MM.1S (cell line): ENCODE measurements at regions not wholly inside any gene's neighbourhood (a gene's known extent, or its start where the extent isn't known, plus 50 kb on each side); places are given as distances from the start of the nearest gene placed in this dataset.

Source experiments
- DNase-seq: peaks from one replicate; pipeline ENCODE4 v3.0.0-alpha.2; 2015
- H2AFZ ChIP-seq: fragments of 300-600 bp; sonication (generic); 2 replicates; pipeline ENCODE4 v1.6.0; 2016; ENCODE audit warnings: antibody characterized with exemption, low read length
- H3F3A ChIP-seq: fragments of 300-600 bp; sonication (generic); 2 replicates; pipeline ENCODE4 v1.6.1; 2016; ENCODE audit warnings: mild to moderate bottlenecking, antibody characterized with exemption, low read length, moderate library complexity, mixed read lengths; ENCODE audit not compliant: insufficient read depth
- H3K27ac ChIP-seq: fragments of 300-600 bp; sonication (generic); 2 replicates; pipeline ENCODE4 v1.5.1; 2016; ENCODE audit warnings: mild to moderate bottlenecking, low read length
- H3K27me3 ChIP-seq: fragments of 300-600 bp; sonication (generic); replicated peaks from 2 replicates; pipeline ENCODE4 v1.6.0; 2016; ENCODE audit warnings: low read length; ENCODE audit not compliant: insufficient read depth
- H3K36me3 ChIP-seq: fragments of 300-600 bp; sonication (generic); replicated peaks from 2 replicates; pipeline ENCODE4 v1.6.1; 2016; ENCODE audit warnings: mild to moderate bottlenecking, low read length, mixed read lengths; ENCODE audit not compliant: insufficient read depth
- H3K4me1 ChIP-seq: fragments of 300-600 bp; sonication (generic); 2 replicates; pipeline ENCODE4 v1.6.1; 2016; ENCODE audit warnings: low read length, mixed read lengths
- H3K4me2 ChIP-seq: fragments of 300-600 bp; sonication (generic); 2 replicates; pipeline ENCODE4 v1.6.0; 2016; ENCODE audit warnings: low read depth, low read length
- H3K4me3 ChIP-seq: fragments of 300-600 bp; sonication (generic); 2 replicates; pipeline ENCODE4 v1.5.1; 2016; ENCODE audit warnings: low read length, mixed read lengths
- H3K79me2 ChIP-seq: fragments of 300-600 bp; sonication (generic); 2 replicates; pipeline ENCODE4 v1.6.1; 2016; ENCODE audit warnings: mixed run types, low read length, mixed read lengths
- H3K9ac ChIP-seq: fragments of 300-600 bp; sonication (generic); 2 replicates; pipeline ENCODE4 v1.6.1; 2016; ENCODE audit warnings: low read length, mixed read lengths
- H3K9me2 ChIP-seq: fragments of 300-600 bp; sonication (generic); replicated peaks from 2 replicates; pipeline ENCODE4 v1.6.1; 2016; ENCODE audit warnings: mild to moderate bottlenecking, low read length, mixed read lengths; ENCODE audit not compliant: insufficient read depth
- H3K9me3 ChIP-seq: fragments of 300-600 bp; sonication (generic); replicated peaks from 2 replicates; pipeline ENCODE4 v1.6.1; 2016; ENCODE audit warnings: mild to moderate bottlenecking, low read length, mixed read lengths; ENCODE audit not compliant: insufficient read depth
- H4K20me1 ChIP-seq: fragments of 300-600 bp; sonication (generic); 2 replicates; pipeline ENCODE4 v1.6.1; 2016; ENCODE audit warnings: mild to moderate bottlenecking, low read length, moderate library complexity, mixed read lengths; ENCODE audit not compliant: insufficient read depth
- EZH2 ChIP-seq: fragments of 300-600 bp; sonication (generic); optimal IDR thresholded peaks from 2 replicates; pipeline ENCODE3; 2017; ENCODE audit warnings: low read depth, mild to moderate bottlenecking, antibody characterized with exemption, low read length, mixed read lengths
- EZH2phosphoT487 ChIP-seq: fragments of 300-600 bp; sonication (generic); IDR thresholded peaks from 2 replicates; pipeline ENCODE4 v1.6.1; 2018; ENCODE audit warnings: antibody characterized with exemption, low read length
- TF ChIP-seq, protein P1 (sequence below): fragments of 300-600 bp; sonication (generic); IDR thresholded peaks from 2 replicates; pipeline ENCODE4 v1.5.1; 2016; ENCODE audit warnings: antibody characterized with exemption, low read length, mixed read lengths

DNA sequence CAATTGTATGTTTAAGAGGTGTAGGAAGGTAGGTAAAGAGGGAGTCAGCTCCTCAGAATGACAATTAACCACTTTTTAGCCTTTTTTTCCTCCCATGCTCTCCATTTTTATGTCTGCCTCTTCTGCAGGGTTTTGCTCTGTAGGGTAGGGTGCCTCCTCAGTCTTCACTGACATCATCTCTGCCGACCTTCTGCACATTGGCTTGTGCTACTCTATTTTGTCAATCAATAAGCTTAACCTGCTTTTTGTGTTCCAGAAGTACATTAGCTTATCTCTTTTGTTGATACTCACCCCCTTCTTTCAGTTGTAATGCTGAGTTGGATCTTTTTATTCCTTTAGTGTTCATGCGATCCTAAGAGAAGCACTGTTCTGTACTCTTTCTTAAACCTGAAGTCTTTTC, 323.2 kb downstream of the RDH14 start:
- Histone ChIP-seq H3K79me2 (no peaks in the 10 kb centered on the region), H2AFZ (no peak overlapping the region), H3K27me3 (no peaks in the 10 kb centered on the region), H3K4me1 (no peaks in the 10 kb centered on the region), H3K4me2 (no peak overlapping the region), H3K9ac (no peak overlapping the region), H3K27ac (no peak overlapping the region), H3K9me2 (no peaks in the 10 kb centered on the region), H3F3A (no peaks in the 10 kb centered on the region), H3K36me3 (no peaks in the 10 kb centered on the region), H3K4me3 (no peak overlapping the region), H4K20me1 (no peaks in the 10 kb centered on the region), H3K9me3 (no peaks in the 10 kb centered on the region)
- DNase-seq, result no peak
- TF ChIP-seq EZH2phosphoT487 (no peak), EZH2 (no peak)
- TF ChIP-seq, protein P1, sequence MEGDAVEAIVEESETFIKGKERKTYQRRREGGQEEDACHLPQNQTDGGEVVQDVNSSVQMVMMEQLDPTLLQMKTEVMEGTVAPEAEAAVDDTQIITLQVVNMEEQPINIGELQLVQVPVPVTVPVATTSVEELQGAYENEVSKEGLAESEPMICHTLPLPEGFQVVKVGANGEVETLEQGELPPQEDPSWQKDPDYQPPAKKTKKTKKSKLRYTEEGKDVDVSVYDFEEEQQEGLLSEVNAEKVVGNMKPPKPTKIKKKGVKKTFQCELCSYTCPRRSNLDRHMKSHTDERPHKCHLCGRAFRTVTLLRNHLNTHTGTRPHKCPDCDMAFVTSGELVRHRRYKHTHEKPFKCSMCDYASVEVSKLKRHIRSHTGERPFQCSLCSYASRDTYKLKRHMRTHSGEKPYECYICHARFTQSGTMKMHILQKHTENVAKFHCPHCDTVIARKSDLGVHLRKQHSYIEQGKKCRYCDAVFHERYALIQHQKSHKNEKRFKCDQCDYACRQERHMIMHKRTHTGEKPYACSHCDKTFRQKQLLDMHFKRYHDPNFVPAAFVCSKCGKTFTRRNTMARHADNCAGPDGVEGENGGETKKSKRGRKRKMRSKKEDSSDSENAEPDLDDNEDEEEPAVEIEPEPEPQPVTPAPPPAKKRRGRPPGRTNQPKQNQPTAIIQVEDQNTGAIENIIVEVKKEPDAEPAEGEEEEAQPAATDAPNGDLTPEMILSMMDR, result no peak

DNA sequence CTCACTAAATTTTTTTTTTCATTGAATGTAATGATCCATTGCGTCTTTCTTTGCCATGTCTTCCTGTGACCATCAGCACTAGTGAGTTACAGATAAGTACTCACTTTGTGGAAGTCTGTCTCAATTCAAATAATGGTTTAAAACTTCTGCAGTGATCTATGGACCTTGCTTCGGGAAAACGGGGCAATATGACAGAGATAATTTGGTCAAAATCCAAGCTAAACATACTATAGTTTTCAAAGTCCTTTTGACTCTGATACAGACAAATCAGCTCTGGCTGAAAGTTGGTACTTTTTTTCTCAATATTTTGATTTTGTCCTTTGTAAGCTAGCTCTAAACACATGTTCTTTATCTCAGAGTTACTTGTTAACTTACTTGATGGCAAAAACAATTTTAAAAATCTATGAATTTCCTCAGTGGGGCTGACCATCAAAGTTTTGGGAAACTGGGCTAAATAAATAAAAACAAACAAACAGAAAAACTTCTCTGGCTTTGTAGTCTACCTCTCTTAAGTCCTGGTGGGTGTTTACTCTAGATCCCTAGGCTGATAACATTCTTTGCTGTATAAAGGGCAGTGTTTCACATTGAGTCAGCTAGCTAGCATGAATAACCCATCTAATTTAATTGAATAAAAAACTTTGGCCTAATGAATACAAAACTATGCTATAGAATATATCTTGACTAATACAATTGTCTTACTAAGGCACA, 327.6 kb downstream of the RDH14 start:
- no peaks in the 10 kb centered on the region for H3K9me3 ChIP-seq
- DNase-seq, result no peak
- H3K27ac ChIP-seq, result no peak overlapping the region
- H3F3A ChIP-seq, result no peaks in the 10 kb centered on the region
- no peaks in the 10 kb centered on the region for H3K79me2 ChIP-seq
- no peaks in the 10 kb centered on the region for H3K4me1 ChIP-seq
- TF ChIP-seq EZH2, result no peak
- TF ChIP-seq, protein P1, result no peak
- TF ChIP-seq EZH2phosphoT487, result no peak
- H3K27me3 ChIP-seq, result no peaks in the 10 kb centered on the region
- no peak overlapping the region for H2AFZ ChIP-seq
- H3K4me2 ChIP-seq, result no peak overlapping the region
- H3K4me3 ChIP-seq, result no peak overlapping the region
- no peaks in the 10 kb centered on the region for H3K9me2 ChIP-seq
- H3K36me3 ChIP-seq, result no peaks in the 10 kb centered on the region
- no peak overlapping the region for H3K9ac ChIP-seq
- H4K20me1 ChIP-seq, result no peaks in the 10 kb centered on the region

DNA sequence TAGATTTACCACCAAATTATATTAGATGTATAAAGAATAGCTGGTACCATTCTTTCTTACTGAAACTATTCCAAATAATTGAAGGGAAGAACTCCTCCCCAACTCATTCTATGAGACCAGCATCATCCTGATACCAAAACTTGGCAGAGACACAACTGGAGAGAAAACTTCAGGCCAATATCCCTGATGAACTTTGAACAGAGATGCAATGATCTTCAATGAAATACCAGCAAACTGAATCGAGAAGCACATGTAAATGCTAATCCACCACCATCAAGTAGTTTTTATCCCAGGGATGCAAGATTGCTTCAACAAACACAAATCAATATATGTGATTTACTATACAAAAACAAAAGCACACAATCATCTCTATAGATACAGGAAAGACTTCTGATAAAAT, 329.8 kb downstream of the RDH14 start:
- Histone ChIP-seq H3K9me2 (no peaks in the 10 kb centered on the region), H3F3A (no peaks in the 10 kb centered on the region)
- TF ChIP-seq, protein P1, result no peak
- TF ChIP-seq EZH2phosphoT487 (no peak), EZH2 (no peak)

More for the DNA sequence above, 329.8 kb downstream of the RDH14 start:
- no peak for DNase-seq
- no peak overlapping the region for H3K9ac ChIP-seq
- H3K4me1 ChIP-seq, result no peaks in the 10 kb centered on the region
- H3K27me3 ChIP-seq, result no peaks in the 10 kb centered on the region
- H4K20me1 ChIP-seq, result no peaks in the 10 kb centered on the region
- no peak overlapping the region for H3K4me3 ChIP-seq
- H3K36me3 ChIP-seq, result no peaks in the 10 kb centered on the region
- no peak overlapping the region for H3K4me2 ChIP-seq
- H3K9me3 ChIP-seq, result no peaks in the 10 kb centered on the region
- no peaks in the 10 kb centered on the region for H3K79me2 ChIP-seq
- no peak overlapping the region for H2AFZ ChIP-seq
- H3K27ac ChIP-seq, result no peak overlapping the region
